Neural crest cell (in vitro differentiated cells): ENCODE measurements at regions not wholly inside any gene's neighbourhood (a gene's known extent, or its start where the extent isn't known, plus 50 kb on each side); places are given as distances from the start of the nearest gene placed in this dataset.

Experiments
- DNase-seq: peaks from one replicate; pipeline ENCODE4 v3.0.0; 2021; ENCODE audit warnings: low read depth, mixed read lengths, low spot score
- H3K27ac Mint-ChIP-seq: one replicate; pipeline ENCODE4 v1.8.0; 2021; ENCODE audit warnings: mild to moderate bottlenecking, mixed read lengths; ENCODE audit not compliant: unreplicated experiment
- H3K27me3 Mint-ChIP-seq: 2 replicates; pipeline ENCODE4 v1.8.0; 2021; ENCODE audit warnings: low read depth, mild to moderate bottlenecking, mixed read lengths
- H3K36me3 Mint-ChIP-seq: 2 replicates; pipeline ENCODE4 v1.8.0; 2021; ENCODE audit warnings: low read depth, mild to moderate bottlenecking, mixed read lengths
- H3K4me1 Mint-ChIP-seq: 2 replicates; pipeline ENCODE4 v1.8.0; 2021; ENCODE audit warnings: mixed read lengths
- H3K4me3 Mint-ChIP-seq: one replicate; pipeline ENCODE4 v1.8.0; 2021; ENCODE audit warnings: mild to moderate bottlenecking, mixed read lengths
- H3K9me3 Mint-ChIP-seq: 2 replicates; pipeline ENCODE4 v1.8.0; 2021; ENCODE audit warnings: mixed read lengths
- TF ChIP-seq, protein P1 (sequence below): fragments of 200-600 bp; sonication (generic); conservative IDR thresholded peaks from 2 replicates; pipeline ENCODE4 v1.5.0; 2021; ENCODE audit warnings: antibody characterized with exemption, mild to moderate bottlenecking

GRCh38 chr4:85151371-85151770 lies 184.9 kb upstream of the WDFY3 start:
- no peaks in the 10 kb centered on the region for H3K4me1 Mint-ChIP-seq
- no peaks in the 10 kb centered on the region for H3K9me3 Mint-ChIP-seq
- H3K27me3 Mint-ChIP-seq, result no peaks in the 10 kb centered on the region
- H3K36me3 Mint-ChIP-seq, result no peaks in the 10 kb centered on the region
- DNase-seq, result no peak
- TF ChIP-seq, protein P1, sequence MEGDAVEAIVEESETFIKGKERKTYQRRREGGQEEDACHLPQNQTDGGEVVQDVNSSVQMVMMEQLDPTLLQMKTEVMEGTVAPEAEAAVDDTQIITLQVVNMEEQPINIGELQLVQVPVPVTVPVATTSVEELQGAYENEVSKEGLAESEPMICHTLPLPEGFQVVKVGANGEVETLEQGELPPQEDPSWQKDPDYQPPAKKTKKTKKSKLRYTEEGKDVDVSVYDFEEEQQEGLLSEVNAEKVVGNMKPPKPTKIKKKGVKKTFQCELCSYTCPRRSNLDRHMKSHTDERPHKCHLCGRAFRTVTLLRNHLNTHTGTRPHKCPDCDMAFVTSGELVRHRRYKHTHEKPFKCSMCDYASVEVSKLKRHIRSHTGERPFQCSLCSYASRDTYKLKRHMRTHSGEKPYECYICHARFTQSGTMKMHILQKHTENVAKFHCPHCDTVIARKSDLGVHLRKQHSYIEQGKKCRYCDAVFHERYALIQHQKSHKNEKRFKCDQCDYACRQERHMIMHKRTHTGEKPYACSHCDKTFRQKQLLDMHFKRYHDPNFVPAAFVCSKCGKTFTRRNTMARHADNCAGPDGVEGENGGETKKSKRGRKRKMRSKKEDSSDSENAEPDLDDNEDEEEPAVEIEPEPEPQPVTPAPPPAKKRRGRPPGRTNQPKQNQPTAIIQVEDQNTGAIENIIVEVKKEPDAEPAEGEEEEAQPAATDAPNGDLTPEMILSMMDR, result no peak
- no peak overlapping the region for H3K4me3 Mint-ChIP-seq
- no peak overlapping the region for H3K27ac Mint-ChIP-seq

- Mint-ChIP-seq H3K9me3 (no peaks in the 10 kb centered on the region), H3K4me1 (no peaks in the 10 kb centered on the region), H3K4me3 (no peak overlapping the region), H3K27ac (no peak overlapping the region), H3K36me3 (no peaks in the 10 kb centered on the region), H3K27me3 (no peaks in the 10 kb centered on the region)
- TF ChIP-seq, protein P1, result no peak
- no peak for DNase-seq
Observed at GRCh38 chr4:85151786-85152185, 185.3 kb upstream of the WDFY3 start.

- no peak for DNase-seq
- TF ChIP-seq, protein P1, result no peak
- Mint-ChIP-seq H3K36me3 (no peaks in the 10 kb centered on the region), H3K27ac (no peak overlapping the region), H3K4me3 (no peak overlapping the region), H3K9me3 (no peaks in the 10 kb centered on the region), H3K27me3 (no peaks in the 10 kb centered on the region), H3K4me1 (no peaks in the 10 kb centered on the region)
Observed at GRCh38 chr4:85152480-85152879, 186.0 kb upstream of the WDFY3 start.

DNA sequence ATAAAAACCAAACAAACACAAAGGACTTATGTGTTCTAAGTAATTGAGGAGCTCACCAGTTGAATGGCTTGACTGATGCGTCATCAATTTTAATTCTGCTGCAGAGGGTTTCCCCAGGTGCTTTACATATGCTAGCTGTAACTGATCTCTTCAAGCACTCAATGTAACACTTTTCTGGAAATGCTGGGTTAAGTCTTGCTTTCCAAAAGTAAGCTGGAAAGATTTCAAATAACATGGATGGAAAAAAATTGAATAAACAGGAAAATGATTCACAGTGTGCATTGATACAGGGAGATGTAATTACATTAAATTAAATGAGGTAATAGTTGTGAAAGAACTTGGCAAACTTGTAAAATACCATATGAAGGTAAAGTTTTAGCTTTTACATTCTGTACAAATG lies 186.7 kb upstream of the WDFY3 start:
- Mint-ChIP-seq H3K27me3 (no peaks in the 10 kb centered on the region), H3K4me1 (no peaks in the 10 kb centered on the region), H3K27ac (no peak overlapping the region), H3K9me3 (no peaks in the 10 kb centered on the region), H3K4me3 (no peak overlapping the region), H3K36me3 (no peaks in the 10 kb centered on the region)
- no peak for DNase-seq
- TF ChIP-seq, protein P1, result no peak

GRCh38 chr4:85154591-85154990 lies 188.1 kb upstream of the WDFY3 start:
- Mint-ChIP-seq H3K4me3 (no peak overlapping the region), H3K9me3 (no peaks in the 10 kb centered on the region), H3K36me3 (no peaks in the 10 kb centered on the region), H3K27ac (no peak overlapping the region), H3K27me3 (no peaks in the 10 kb centered on the region), H3K4me1 (no peaks in the 10 kb centered on the region)
- TF ChIP-seq, protein P1, result no peak
- DNase-seq, result no peak

- DNase-seq, result no peak
- no peak overlapping the region for H3K4me3 Mint-ChIP-seq
- no peak overlapping the region for H3K27ac Mint-ChIP-seq
- H3K27me3 Mint-ChIP-seq, result no peaks in the 10 kb centered on the region
- TF ChIP-seq, protein P1, result no peak
- H3K9me3 Mint-ChIP-seq, result peaks cover 3% of the 10 kb centered on the region
- no peaks in the 10 kb centered on the region for H3K4me1 Mint-ChIP-seq
- no peaks in the 10 kb centered on the region for H3K36me3 Mint-ChIP-seq
Observed at GRCh38 chr4:85165808-85166207, 199.3 kb upstream of the WDFY3 start.
